Nephron progenitor cell (in vitro differentiated cells): ENCODE measurements at regions not wholly inside any gene's neighbourhood (a gene's known extent, or its start where the extent isn't known, plus 50 kb on each side); places are given as distances from the start of the nearest gene placed in this dataset.

Source experiments
- DNase-seq: peaks from one replicate; pipeline ENCODE4 v3.0.0; 2021
- H3K27ac Mint-ChIP-seq: 2 replicates; pipeline ENCODE4 v1.8.0; 2021; ENCODE audit warnings: mild to moderate bottlenecking, moderate library complexity, mixed read lengths
- H3K27me3 Mint-ChIP-seq: 2 replicates; pipeline ENCODE4 v1.8.0; 2021; ENCODE audit warnings: mild to moderate bottlenecking, low read depth, mixed read lengths; ENCODE audit not compliant: poor library complexity
- H3K36me3 Mint-ChIP-seq: 2 replicates; pipeline ENCODE4 v1.8.0; 2021; ENCODE audit warnings: low read depth, mixed read lengths
- H3K4me1 Mint-ChIP-seq: 2 replicates; pipeline ENCODE4 v1.8.0; 2021; ENCODE audit warnings: mixed read lengths
- H3K4me3 Mint-ChIP-seq: 2 replicates; pipeline ENCODE4 v1.8.0; 2021; ENCODE audit warnings: mild to moderate bottlenecking, moderate library complexity, mixed read lengths
- H3K9me3 Mint-ChIP-seq: 2 replicates; pipeline ENCODE4 v1.8.0; 2021; ENCODE audit warnings: mild to moderate bottlenecking, moderate library complexity, mixed read lengths
- CTCF ChIP-seq: fragments of 200-600 bp; sonication (generic); IDR thresholded peaks from 2 replicates; pipeline ENCODE4 v1.5.0; 2021; ENCODE audit warnings: antibody characterized with exemption

GRCh38 chr2:200230716-200231115, 75.8 kb upstream of the SPATS2L start:
- peaks cover 4% of the 10 kb centered on the region for H3K27me3 Mint-ChIP-seq
- no peaks in the 10 kb centered on the region for H3K4me1 Mint-ChIP-seq
- no peak overlapping the region for H3K27ac Mint-ChIP-seq
- H3K36me3 Mint-ChIP-seq, result no peaks in the 10 kb centered on the region
- H3K9me3 Mint-ChIP-seq, result peaks cover 11% of the 10 kb centered on the region
- DNase-seq, result no peak
- no peak for TF ChIP-seq CTCF
- H3K4me3 Mint-ChIP-seq, result no peak overlapping the region

- no peak overlapping the region for H3K27ac Mint-ChIP-seq
- TF ChIP-seq CTCF, result no peak
- H3K27me3 Mint-ChIP-seq, result peaks cover 4% of the 10 kb centered on the region
- no peak for DNase-seq
- no peaks in the 10 kb centered on the region for H3K4me1 Mint-ChIP-seq
- no peaks in the 10 kb centered on the region for H3K36me3 Mint-ChIP-seq
- H3K9me3 Mint-ChIP-seq, result peaks cover 11% of the 10 kb centered on the region
- H3K4me3 Mint-ChIP-seq, result no peak overlapping the region
Measured at GRCh38 chr2:200235533-200235932, 71.0 kb upstream of the SPATS2L start.

- no peak for TF ChIP-seq CTCF
- H3K4me3 Mint-ChIP-seq, result no peak overlapping the region
- no peaks in the 10 kb centered on the region for H3K9me3 Mint-ChIP-seq
- H3K4me1 Mint-ChIP-seq, result no peaks in the 10 kb centered on the region
- H3K36me3 Mint-ChIP-seq, result no peaks in the 10 kb centered on the region
- DNase-seq, result no peak
- no peaks in the 10 kb centered on the region for H3K27me3 Mint-ChIP-seq
- H3K27ac Mint-ChIP-seq, result no peak overlapping the region
Measured at GRCh38 chr2:200239216-200239615, 67.3 kb upstream of the SPATS2L start.

GRCh38 chr2:200242570-200242969, 63.9 kb upstream of the SPATS2L start:
- no peak for TF ChIP-seq CTCF
- no peak overlapping the region for H3K4me3 Mint-ChIP-seq
- H3K9me3 Mint-ChIP-seq, result no peaks in the 10 kb centered on the region
- no peak overlapping the region for H3K27ac Mint-ChIP-seq
- no peaks in the 10 kb centered on the region for H3K4me1 Mint-ChIP-seq
- DNase-seq, result no peak
- no peaks in the 10 kb centered on the region for H3K27me3 Mint-ChIP-seq
- no peaks in the 10 kb centered on the region for H3K36me3 Mint-ChIP-seq

- H3K27me3 Mint-ChIP-seq, result no peaks in the 10 kb centered on the region
- no peak overlapping the region for H3K4me3 Mint-ChIP-seq
- no peaks in the 10 kb centered on the region for H3K36me3 Mint-ChIP-seq
- no peaks in the 10 kb centered on the region for H3K4me1 Mint-ChIP-seq
- H3K27ac Mint-ChIP-seq, result no peak overlapping the region
- H3K9me3 Mint-ChIP-seq, result no peaks in the 10 kb centered on the region
- no peak for TF ChIP-seq CTCF
- DNase-seq, result no peak
Measured at GRCh38 chr2:200243441-200243840, 63.1 kb upstream of the SPATS2L start.

- no peak for TF ChIP-seq CTCF
- DNase-seq, result no peak
- Mint-ChIP-seq H3K27me3 (no peaks in the 10 kb centered on the region), H3K36me3 (no peaks in the 10 kb centered on the region), H3K27ac (no peak overlapping the region), H3K4me1 (no peaks in the 10 kb centered on the region), H3K9me3 (no peaks in the 10 kb centered on the region), H3K4me3 (no peak overlapping the region)
Measured at GRCh38 chr2:200244111-200244510, 62.4 kb upstream of the SPATS2L start.
